CD4-positive, alpha-beta T cell (primary cell): ENCODE measurements at regions not wholly inside any gene's neighbourhood (a gene's known extent, or its start where the extent isn't known, plus 50 kb on each side); places are given as distances from the start of the nearest gene placed in this dataset.

ENCODE experiments used
- ATAC-seq: fragments of 200-7000 bp; cut with Tn5 transposase; one replicate; pipeline ENCODE4 v1.10.0; 2022; ENCODE audit warnings: mild to moderate bottlenecking; ENCODE audit not compliant: poor library complexity
- CTCF ChIA-PET: fragments of 350-600 bp; sonication (Branson Sonifier 250); formaldehyde crosslinking; loops from one replicate; lab custom pipeline; 2021; ENCODE audit warnings: antibody characterized with exemption, inconsistent platforms; lab: Charles Lee
- POLR2A ChIA-PET: fragments of 350-600 bp; sonication (Branson Sonifier 250); formaldehyde crosslinking; loops from one replicate; lab custom pipeline; 2021; ENCODE audit warnings: antibody characterized with exemption, inconsistent platforms; lab: Charles Lee
- DNase-seq, 14 experiments: peaks; one replicate each; pipeline ENCODE4 v3.0.0-alpha.2; 2013 to 2020; ENCODE audit warnings: mixed read lengths in 2 of 14
- H3K27ac ChIP-seq, 2 donors: one replicate each; pipeline versions ENCODE4 v1.5.1 to v1.7.0; 2013; ENCODE audit warnings: low read length in 2 of 2, low read depth in 1 of 2, mild to moderate bottlenecking in 1 of 2
- H3K27me3 ChIP-seq, 2 experiments: 1 replicate in 1 of 2; 2 replicates in 1 of 2; pipeline versions ENCODE4 v1.6.1 to v1.7.0; 2013; ENCODE audit warnings: low read length in 2 of 2, control low read depth in 1 of 2, mild to moderate bottlenecking in 1 of 2, moderate library complexity in 1 of 2; ENCODE audit not compliant: insufficient read depth in 2 of 2, control insufficient read depth in 1 of 2
- H3K36me3 ChIP-seq: one replicate; pipeline ENCODE4 v1.6.1; 2013; ENCODE audit warnings: low read length, control low read depth; ENCODE audit not compliant: insufficient read depth
- H3K4me1 ChIP-seq: one replicate; pipeline ENCODE4 v1.6.1; 2013; ENCODE audit warnings: low read length, control low read depth; ENCODE audit not compliant: insufficient read depth
- H3K4me3 ChIP-seq: one replicate; pipeline ENCODE4 v1.5.1; 2013; ENCODE audit warnings: mild to moderate bottlenecking, low read length, moderate library complexity
- H3K9me3 ChIP-seq, 2 experiments: 1 replicate in 1 of 2; 2 replicates in 1 of 2; pipeline versions ENCODE4 v1.6.1 to v1.7.0; 2013; ENCODE audit warnings: low read length in 2 of 2, mild to moderate bottlenecking in 2 of 2, control low read depth in 1 of 2, moderate library complexity in 1 of 2; ENCODE audit not compliant: control insufficient read depth in 1 of 2, insufficient read depth in 1 of 2
- H3K27ac Mint-ChIP-seq: one replicate; pipeline ENCODE4 v1.8.0; 2020; ENCODE audit warnings: mixed read lengths
- H3K27me3 Mint-ChIP-seq: one replicate; pipeline ENCODE4 v1.8.0; 2021; ENCODE audit warnings: mixed read lengths
- H3K36me3 Mint-ChIP-seq: one replicate; pipeline ENCODE4 v1.8.0; 2021; ENCODE audit warnings: low read depth, mixed read lengths
- H3K4me1 Mint-ChIP-seq: one replicate; pipeline ENCODE4 v1.8.0; 2021; ENCODE audit warnings: low read depth, mixed read lengths
- H3K4me3 Mint-ChIP-seq: one replicate; pipeline ENCODE4 v1.8.0; 2020; ENCODE audit warnings: mild to moderate bottlenecking, mixed read lengths
- H3K9me3 Mint-ChIP-seq: one replicate; pipeline ENCODE4 v1.8.0; 2020; ENCODE audit warnings: mixed read lengths
- CTCF ChIP-seq: fragments of 200-600 bp; IDR thresholded peaks from one replicate; pipeline ENCODE4 v1.8.0; 2022; ENCODE audit warnings: antibody characterized with exemption, mild to moderate bottlenecking
- intact Hi-C, 2 experiments: fragments of 100-400 bp; cut with DNase I in 1 of 2; cut with micrococcal nuclease in 1 of 2; formaldehyde crosslinking; loops; one replicate each; pipeline versions ENCODE4 v1.15.1 to v1.9.0; 2023 to 2025; cut with DNase I, micrococcal nuclease

GRCh38 chr9:106796771-106797170 is 66.2 kb upstream of the ZNF462 start:
- Histone ChIP-seq H3K36me3 (no peaks in the 10 kb centered on the region), H3K4me3 (no peak overlapping the region), H3K27me3 (no peaks in the 10 kb centered on the region), H3K27ac (no peak overlapping the region), H3K4me1 (no peaks in the 10 kb centered on the region), H3K9me3 (peaks cover 0 to 6% of the 10 kb centered on the region in 2 experiments)
- no peak for TF ChIP-seq CTCF
- Mint-ChIP-seq H3K4me3 (no peak overlapping the region), H3K9me3 (peaks cover 4% of the 10 kb centered on the region), H3K27ac (no peak overlapping the region), H3K4me1 (no peaks in the 10 kb centered on the region), H3K27me3 (peaks cover 3% of the 10 kb centered on the region), H3K36me3 (no peaks in the 10 kb centered on the region)
- DNase-seq (no peak), ATAC-seq (no peak)
- intact Hi-C loops: no loop called here
- POLR2A ChIA-PET: no interaction called here
- CTCF ChIA-PET: no interaction called here

GRCh38 chr9:106797299-106797698 is 65.7 kb upstream of the ZNF462 start:
- Mint-ChIP-seq H3K27me3 (peaks cover 3% of the 10 kb centered on the region), H3K27ac (no peak overlapping the region), H3K4me1 (no peaks in the 10 kb centered on the region), H3K9me3 (peaks cover 4% of the 10 kb centered on the region), H3K4me3 (no peak overlapping the region), H3K36me3 (no peaks in the 10 kb centered on the region)
- ChIA-PET CTCF (no interaction called here), POLR2A (no interaction called here)
- Histone ChIP-seq H3K36me3 (no peaks in the 10 kb centered on the region), H3K27ac (no peak overlapping the region), H3K27me3 (no peaks in the 10 kb centered on the region), H3K4me3 (no peak overlapping the region), H3K9me3 (peaks cover 0 to 6% of the 10 kb centered on the region in 2 experiments), H3K4me1 (no peaks in the 10 kb centered on the region)
- no peak for TF ChIP-seq CTCF
- intact Hi-C loops: no loop called here
- no peak for ATAC-seq
- DNase-seq: no peak

GRCh38 chr9:106798016-106798799 is 64.8 kb upstream of the ZNF462 start:
- no peak overlapping the region for H3K4me3 Mint-ChIP-seq
- Histone ChIP-seq H3K27ac (no peak overlapping the region), H3K36me3 (no peaks in the 10 kb centered on the region), H3K9me3 (peaks cover 0 to 6% of the 10 kb centered on the region in 2 experiments), H3K27me3 (no peaks in the 10 kb centered on the region), H3K4me3 (no peak overlapping the region), H3K4me1 (no peaks in the 10 kb centered on the region)
- no peak overlapping the region for H3K27ac Mint-ChIP-seq
- H3K27me3 Mint-ChIP-seq: peaks cover 3% of the 10 kb centered on the region
- H3K9me3 Mint-ChIP-seq: peaks cover 7% of the 10 kb centered on the region
- DNase-seq: no peak
- intact Hi-C loops: no loop called here
- H3K36me3 Mint-ChIP-seq: no peaks in the 10 kb centered on the region
- ChIA-PET POLR2A (no interaction called here), CTCF (no interaction called here)
- no peak for ATAC-seq
- no peaks in the 10 kb centered on the region for H3K4me1 Mint-ChIP-seq
- TF ChIP-seq CTCF: no peak
